A673 (cell line): ENCODE measurements at regions not wholly inside any gene's neighbourhood (a gene's known extent, or its start where the extent isn't known, plus 50 kb on each side); places are given as distances from the start of the nearest gene placed in this dataset.

ENCODE experiments used
- BruUV-seq: library from RNA; stranded (reverse); fragments of 400-500 nt; replicated peaks from 2 replicates; lab custom pipeline; 2021; lab: Mats Ljungman, UMichigan
- CTCF ChIA-PET: fragments of 300-600 bp; sonication (Branson Sonifier 250); formaldehyde crosslinking; loops from one replicate; lab custom pipeline; 2022; ENCODE audit warnings: antibody characterized with exemption; lab: Charles Lee
- POLR2A ChIA-PET: fragments of 300-600 bp; sonication (Branson Sonifier 250); formaldehyde crosslinking; loops from one replicate; lab custom pipeline; 2022; ENCODE audit warnings: antibody characterized with exemption; ENCODE audit not compliant: low non-redundant PET; lab: Charles Lee
- DNase-seq: peaks from one replicate; pipeline ENCODE4 v3.0.0-alpha.2; 2015; ENCODE audit warnings: low spot score
- H3K27ac ChIP-seq: fragments of 200-600 bp; sonication (generic); 2 replicates; pipeline ENCODE4 v1.5.1; 2016; ENCODE audit warnings: mixed run types, low read depth, mild to moderate bottlenecking, mixed read lengths, antibody characterized with exemption, low read length; ENCODE audit not compliant: poor library complexity, severe bottlenecking
- H3K27me3 ChIP-seq: fragments of 200-600 bp; sonication (generic); replicated peaks from 2 replicates; pipeline ENCODE4 v1.6.1; 2017; ENCODE audit warnings: mixed run types, low read depth, mild to moderate bottlenecking, mixed read lengths, antibody characterized with exemption, low read length; ENCODE audit not compliant: insufficient read depth, poor library complexity
- H3K36me3 ChIP-seq: fragments of 200-600 bp; sonication (generic); 2 replicates; pipeline ENCODE4 v1.6.1; 2016; ENCODE audit warnings: mixed run types, mild to moderate bottlenecking, mixed read lengths, antibody characterized with exemption, low read length; ENCODE audit not compliant: insufficient read depth, poor library complexity, severe bottlenecking
- H3K4me1 ChIP-seq: fragments of 200-600 bp; sonication (generic); 2 replicates; pipeline ENCODE4 v1.6.1; 2017; ENCODE audit warnings: mixed run types, mild to moderate bottlenecking, mixed read lengths, antibody characterized with exemption, low read length; ENCODE audit not compliant: insufficient read depth, poor library complexity, severe bottlenecking
- H3K4me3 ChIP-seq: fragments of 200-600 bp; sonication (generic); 2 replicates; pipeline ENCODE4 v1.5.1; 2016; ENCODE audit warnings: low read depth, mixed run types, mild to moderate bottlenecking, mixed read lengths, low read length; ENCODE audit not compliant: poor library complexity, severe bottlenecking
- H3K9me3 ChIP-seq: fragments of 200-600 bp; sonication (generic); 2 replicates; pipeline ENCODE4 v1.6.1; 2016; ENCODE audit warnings: mixed run types, low read depth, mild to moderate bottlenecking, mixed read lengths, antibody characterized with exemption, low read length; ENCODE audit not compliant: poor library complexity, severe bottlenecking
- CTCF ChIP-seq: fragments of 300-800, 200-600 bp; sonication (generic); conservative IDR thresholded peaks from 2 replicates; pipeline ENCODE4 v1.5.1; 2017; ENCODE audit warnings: low read depth, mild to moderate bottlenecking, antibody characterized with exemption, low read length, moderate library complexity, mixed read lengths
- EZH2 ChIP-seq: fragments of 200-600 bp; sonication (generic); IDR thresholded peaks from 2 replicates; pipeline ENCODE4 v1.6.1; 2017; ENCODE audit warnings: borderline replicate concordance, low read depth, mild to moderate bottlenecking, mixed read lengths, antibody characterized with exemption, low read length; ENCODE audit not compliant: poor library complexity, severe bottlenecking
- intact Hi-C: fragments of 100-400 bp; cut with micrococcal nuclease; formaldehyde crosslinking; loops from one replicate; pipeline ENCODE4 v1.10.0; 2022; ENCODE audit not compliant: unreplicated experiment

- no peak overlapping the region for H3K4me3 ChIP-seq
- H3K36me3 ChIP-seq, result no peaks in the 10 kb centered on the region
- H3K9me3 ChIP-seq, result peaks cover 4% of the 10 kb centered on the region
- H3K27me3 ChIP-seq, result no peaks in the 10 kb centered on the region
- H3K27ac ChIP-seq, result no peak overlapping the region
- TF ChIP-seq EZH2 (no peak), CTCF (no peak)
- no peak for DNase-seq
- POLR2A ChIA-PET, result no interaction called here
- intact Hi-C loops, result no loop called here
- BruUV-seq, result no TSS peak
- CTCF ChIA-PET, result no interaction called here
- no peaks in the 10 kb centered on the region for H3K4me1 ChIP-seq
These were observed 700.5 kb upstream of the CELF2 start for GRCh38 chr10:10317151-10317550.

- BruUV-seq, result no TSS peak
- no peaks in the 10 kb centered on the region for H3K4me1 ChIP-seq
- H3K27ac ChIP-seq, result no peak overlapping the region
- H3K27me3 ChIP-seq, result no peaks in the 10 kb centered on the region
- TF ChIP-seq EZH2 (no peak), CTCF (no peak)
- intact Hi-C loops, result no loop called here
- no peaks in the 10 kb centered on the region for H3K9me3 ChIP-seq
- DNase-seq, result no peak
- H3K36me3 ChIP-seq, result no peaks in the 10 kb centered on the region
- POLR2A ChIA-PET, result no interaction called here
- CTCF ChIA-PET, result no interaction called here
- H3K4me3 ChIP-seq, result no peak overlapping the region
These were observed 698.8 kb upstream of the CELF2 start for GRCh38 chr10:10318856-10319255.

GRCh38 chr10:10320956-10321355 is 696.7 kb upstream of the CELF2 start:
- intact Hi-C loops, result no loop called here
- no peak for DNase-seq
- TF ChIP-seq EZH2, result no peak
- TF ChIP-seq CTCF, result no peak
- H3K27ac ChIP-seq, result no peak overlapping the region
- no peaks in the 10 kb centered on the region for H3K9me3 ChIP-seq
- no peaks in the 10 kb centered on the region for H3K36me3 ChIP-seq
- no TSS peak for BruUV-seq
- no peaks in the 10 kb centered on the region for H3K27me3 ChIP-seq
- H3K4me1 ChIP-seq, result no peaks in the 10 kb centered on the region
- POLR2A ChIA-PET, result no interaction called here
- H3K4me3 ChIP-seq, result no peak overlapping the region
- CTCF ChIA-PET, result no interaction called here
